Mesothelial cell of epicardium (in vitro differentiated cells): ENCODE measurements at regions not wholly inside any gene's neighbourhood (a gene's known extent, or its start where the extent isn't known, plus 50 kb on each side); places are given as distances from the start of the nearest gene placed in this dataset.
A peak's percentile ranks its signal among the peaks of the same experiment; 100 is the strongest.

ENCODE experiments used
- DNase-seq, 2 experiments: peaks; one replicate each; pipeline ENCODE4 v3.0.0; 2021; ENCODE audit warnings: low spot score in 2 of 2; ENCODE audit not compliant: unreplicated experiment in 2 of 2
- H3K27ac Mint-ChIP-seq: 2 replicates; pipeline ENCODE4 v1.8.0; 2021; ENCODE audit warnings: mixed read lengths
- H3K27me3 Mint-ChIP-seq: 2 replicates; pipeline ENCODE4 v1.8.0; 2021; ENCODE audit warnings: low read depth, mixed read lengths
- H3K36me3 Mint-ChIP-seq: 2 replicates; pipeline ENCODE4 v1.8.0; 2021; ENCODE audit warnings: mixed read lengths
- H3K4me1 Mint-ChIP-seq: 2 replicates; pipeline ENCODE4 v1.8.0; 2021; ENCODE audit warnings: mixed read lengths
- H3K4me3 Mint-ChIP-seq: 2 replicates; pipeline ENCODE4 v1.8.0; 2021; ENCODE audit warnings: mild to moderate bottlenecking, moderate library complexity, mixed read lengths
- H3K9me3 Mint-ChIP-seq: 2 replicates; pipeline ENCODE4 v1.8.0; 2021; ENCODE audit warnings: mixed read lengths
- CTCF ChIP-seq: fragments of 200-600 bp; sonication (generic); IDR thresholded peaks from one replicate; pipeline ENCODE4 v1.5.0; 2021; ENCODE audit warnings: antibody characterized with exemption; ENCODE audit not compliant: unreplicated experiment

- H3K4me3 Mint-ChIP-seq = no peak overlapping the region
- DNase-seq = no peak
- TF ChIP-seq CTCF = no peak
- no peak overlapping the region for H3K27ac Mint-ChIP-seq
- no peaks in the 10 kb centered on the region for H3K4me1 Mint-ChIP-seq
- peaks cover 15% of the 10 kb centered on the region for H3K9me3 Mint-ChIP-seq
- H3K27me3 Mint-ChIP-seq = no peaks in the 10 kb centered on the region
- H3K36me3 Mint-ChIP-seq = no peaks in the 10 kb centered on the region
Observed at GRCh38 chrX:138020941-138021340, 455.0 kb downstream of the ZIC3 start.

- Mint-ChIP-seq H3K4me1 (no peaks in the 10 kb centered on the region), H3K27me3 (no peaks in the 10 kb centered on the region), H3K27ac (no peak overlapping the region), H3K36me3 (no peaks in the 10 kb centered on the region), H3K4me3 (no peak overlapping the region), H3K9me3 (peaks cover 17% of the 10 kb centered on the region)
- peak; percentile 20 for TF ChIP-seq CTCF
- no peak for DNase-seq
Observed at GRCh38 chrX:138026211-138026610, 460.3 kb downstream of the ZIC3 start.

- Mint-ChIP-seq H3K4me1 (no peaks in the 10 kb centered on the region), H3K36me3 (no peaks in the 10 kb centered on the region), H3K27ac (no peak overlapping the region), H3K27me3 (no peaks in the 10 kb centered on the region), H3K4me3 (no peak overlapping the region), H3K9me3 (peaks cover 12% of the 10 kb centered on the region)
- no peak for TF ChIP-seq CTCF
- no peak for DNase-seq
Observed at GRCh38 chrX:138031715-138032114, 465.8 kb downstream of the ZIC3 start.

GRCh38 chrX:138034136-138034535 lies 468.2 kb downstream of the ZIC3 start:
- H3K4me3 Mint-ChIP-seq = no peak overlapping the region
- DNase-seq = no peak
- H3K4me1 Mint-ChIP-seq = no peaks in the 10 kb centered on the region
- H3K9me3 Mint-ChIP-seq = peaks cover 31% of the 10 kb centered on the region
- no peaks in the 10 kb centered on the region for H3K27me3 Mint-ChIP-seq
- no peak overlapping the region for H3K27ac Mint-ChIP-seq
- no peaks in the 10 kb centered on the region for H3K36me3 Mint-ChIP-seq
- TF ChIP-seq CTCF = no peak

- no peaks in the 10 kb centered on the region for H3K4me1 Mint-ChIP-seq
- peaks cover 47% of the 10 kb centered on the region for H3K9me3 Mint-ChIP-seq
- H3K4me3 Mint-ChIP-seq = no peak overlapping the region
- H3K36me3 Mint-ChIP-seq = no peaks in the 10 kb centered on the region
- no peaks in the 10 kb centered on the region for H3K27me3 Mint-ChIP-seq
- no peak for DNase-seq
- TF ChIP-seq CTCF = no peak
- no peak overlapping the region for H3K27ac Mint-ChIP-seq
Observed at GRCh38 chrX:138037548-138037947, 471.6 kb downstream of the ZIC3 start.

GRCh38 chrX:138057883-138058282 lies 492.0 kb downstream of the ZIC3 start:
- no peak for TF ChIP-seq CTCF
- Mint-ChIP-seq H3K36me3 (no peaks in the 10 kb centered on the region), H3K27ac (no peak overlapping the region), H3K4me1 (no peaks in the 10 kb centered on the region), H3K4me3 (no peak overlapping the region), H3K9me3 (peaks cover 36% of the 10 kb centered on the region), H3K27me3 (no peaks in the 10 kb centered on the region)
- no peak for DNase-seq
